Trophoblast cell (in vitro differentiated cells and primary cell): ENCODE measurements at regions not wholly inside any gene's neighbourhood (a gene's known extent, or its start where the extent isn't known, plus 50 kb on each side); places are given as distances from the start of the nearest gene placed in this dataset.

Source experiments
- DNase-seq, 2 donors: peaks; one replicate each; pipeline ENCODE4 v3.0.0-alpha.2; 2016
- H2AFZ ChIP-seq: 2 replicates; pipeline ENCODE4 v1.6.1; 2013; ENCODE audit warnings: low read length, moderate library complexity, mild to moderate bottlenecking; ENCODE audit not compliant: insufficient read depth, poor library complexity
- H2AK5ac ChIP-seq: 2 replicates; pipeline ENCODE4 v1.6.1; 2013; ENCODE audit warnings: mild to moderate bottlenecking, low read length
- H2BK120ac ChIP-seq: 2 replicates; pipeline ENCODE4 v1.6.1; 2013; ENCODE audit warnings: low read length, mild to moderate bottlenecking, moderate library complexity; ENCODE audit not compliant: insufficient read depth, poor library complexity
- H2BK12ac ChIP-seq: 2 replicates; pipeline ENCODE4 v1.6.1; 2013; ENCODE audit warnings: mild to moderate bottlenecking, low read length, moderate library complexity
- H2BK5ac ChIP-seq: 2 replicates; pipeline ENCODE4 v1.6.1; 2013; ENCODE audit warnings: low read length, low read depth, moderate library complexity, mild to moderate bottlenecking; ENCODE audit not compliant: poor library complexity
- H3K14ac ChIP-seq: 2 replicates; pipeline ENCODE4 v1.6.1; 2013; ENCODE audit warnings: mild to moderate bottlenecking, low read length
- H3K18ac ChIP-seq: 2 replicates; pipeline ENCODE4 v1.6.1; 2013; ENCODE audit warnings: mild to moderate bottlenecking, low read length
- H3K23ac ChIP-seq: 2 replicates; pipeline ENCODE4 v1.6.1; 2013; ENCODE audit warnings: low read length
- H3K27ac ChIP-seq: 2 replicates; pipeline ENCODE4 v1.5.1; 2013; ENCODE audit warnings: low read depth, mild to moderate bottlenecking, inconsistent platforms, low read length, moderate library complexity
- H3K27me3 ChIP-seq: 2 replicates; pipeline ENCODE4 v1.6.1; 2013; ENCODE audit warnings: inconsistent platforms, mild to moderate bottlenecking, low read length, moderate library complexity; ENCODE audit not compliant: insufficient read depth
- H3K36me3 ChIP-seq, 2 experiments: 1 replicate in 1 of 2; 2 replicates in 1 of 2; pipeline ENCODE4 v1.6.1; 2013; ENCODE audit warnings: low read length in 2 of 2, mild to moderate bottlenecking in 2 of 2, moderate library complexity in 1 of 2; ENCODE audit not compliant: insufficient read depth in 2 of 2, control insufficient read depth in 1 of 2
- H3K4ac ChIP-seq: 2 replicates; pipeline ENCODE4 v1.6.1; 2013; ENCODE audit warnings: low read depth, mild to moderate bottlenecking, low read length, moderate library complexity
- H3K4me1 ChIP-seq, 2 experiments: 1 replicate in 1 of 2; 2 replicates in 1 of 2; pipeline ENCODE4 v1.6.1; 2013; ENCODE audit warnings: low read length in 2 of 2, mild to moderate bottlenecking in 2 of 2, moderate library complexity in 1 of 2; ENCODE audit not compliant: insufficient read depth in 2 of 2, control insufficient read depth in 1 of 2
- H3K4me2 ChIP-seq: 2 replicates; pipeline ENCODE4 v1.6.1; 2013; ENCODE audit warnings: inconsistent platforms, mild to moderate bottlenecking, low read length, moderate library complexity
- H3K4me3 ChIP-seq: 2 replicates; pipeline ENCODE4 v1.5.1; 2013; ENCODE audit warnings: mild to moderate bottlenecking, low read depth, low read length, inconsistent platforms
- H3K79me1 ChIP-seq: one replicate; pipeline ENCODE4 v1.6.1; 2013; ENCODE audit warnings: low read length
- H3K79me2 ChIP-seq: 2 replicates; pipeline ENCODE4 v1.6.1; 2013; ENCODE audit warnings: low read length, mild to moderate bottlenecking; ENCODE audit not compliant: control insufficient read depth, insufficient read depth, poor library complexity
- H3K9ac ChIP-seq: 2 replicates; pipeline ENCODE4 v1.6.1; 2013; ENCODE audit warnings: mild to moderate bottlenecking, low read length
- H3K9me3 ChIP-seq: 2 replicates; pipeline ENCODE4 v1.6.1; 2013; ENCODE audit warnings: low read depth, mild to moderate bottlenecking, control low read depth, inconsistent platforms, low read length; ENCODE audit not compliant: insufficient read depth
- H4K12ac ChIP-seq: 2 replicates; pipeline ENCODE4 v1.6.1; 2013; ENCODE audit warnings: low read depth, mild to moderate bottlenecking, low read length, moderate library complexity
- H4K8ac ChIP-seq: 2 replicates; pipeline ENCODE4 v1.6.1; 2013; ENCODE audit warnings: low read depth, mild to moderate bottlenecking, low read length, moderate library complexity
- H4K91ac ChIP-seq: one replicate; pipeline ENCODE4 v1.6.1; 2013; ENCODE audit warnings: low read depth, mild to moderate bottlenecking, low read length, moderate library complexity
- WGBS: extraction: QIAGEN DNeasy Blood & Tissue Kit; methylation state at CpG from one replicate; pipeline ENCODE4 v1.1.7; 2013; ENCODE audit warnings: missing lambda C conversion rate; ENCODE audit not compliant: insufficient read length, insufficient coverage; ENCODE audit errors: extremely low coverage; 5-methylcytosine and 5-hydroxymethylcytosine counted together

DNA sequence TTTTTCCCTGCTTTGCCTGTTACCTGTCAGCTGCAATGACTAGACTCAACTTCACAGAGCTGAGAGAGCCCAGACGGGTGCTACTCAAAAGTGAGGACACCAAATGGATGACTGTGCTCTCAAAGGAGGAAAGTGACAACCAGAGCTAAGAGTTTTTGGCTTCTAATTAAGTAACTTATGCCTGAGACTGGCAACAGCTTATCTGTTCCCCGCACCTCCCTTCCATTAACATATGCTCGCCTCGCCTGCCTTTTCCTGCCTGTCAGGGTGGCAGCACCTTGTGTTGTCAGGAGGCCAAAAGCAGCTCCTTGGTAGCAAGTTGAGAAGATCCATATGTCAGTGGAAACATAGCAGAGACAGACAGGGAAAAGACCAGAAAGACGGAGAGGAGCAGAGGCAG, 573.9 kb upstream of the KIRREL3 start:
- H3K79me2 ChIP-seq = no peaks in the 10 kb centered on the region
- no peak overlapping the region for H2AFZ ChIP-seq
- no peaks in the 10 kb centered on the region for H3K27me3 ChIP-seq
- no peak overlapping the region for H2BK12ac ChIP-seq
- no peaks in the 10 kb centered on the region for H3K4me1 ChIP-seq
- H3K4me3 ChIP-seq = no peak overlapping the region
- H3K23ac ChIP-seq = no peak overlapping the region
- no peak overlapping the region for H3K27ac ChIP-seq
- no peak overlapping the region for H4K12ac ChIP-seq
- H2BK5ac ChIP-seq = no peak overlapping the region
- H3K14ac ChIP-seq = no peak overlapping the region
- H3K4me2 ChIP-seq = no peak overlapping the region
- H3K9me3 ChIP-seq = no peaks in the 10 kb centered on the region
- WGBS = no CpG with 5 or more reads among the region's 5 CpGs
- no peak for DNase-seq
- H3K36me3 ChIP-seq = no peaks in the 10 kb centered on the region
- no peak overlapping the region for H2AK5ac ChIP-seq
- no peak overlapping the region for H3K4ac ChIP-seq
- no peak overlapping the region for H3K18ac ChIP-seq
- no peak overlapping the region for H3K9ac ChIP-seq
- no peak overlapping the region for H4K91ac ChIP-seq
- H4K8ac ChIP-seq = no peak overlapping the region
- no peaks in the 10 kb centered on the region for H3K79me1 ChIP-seq
- no peak overlapping the region for H2BK120ac ChIP-seq

GRCh38 chr11:127568891-127569290, 568.3 kb upstream of the KIRREL3 start:
- Histone ChIP-seq H3K36me3 (no peaks in the 10 kb centered on the region), H4K12ac (no peak overlapping the region), H3K4me3 (no peak overlapping the region), H3K14ac (no peak overlapping the region), H3K4me2 (no peak overlapping the region), H2AFZ (no peak overlapping the region), H2BK12ac (no peak overlapping the region), H3K9ac (no peak overlapping the region), H3K9me3 (no peaks in the 10 kb centered on the region), H3K4ac (no peak overlapping the region), H3K23ac (no peak overlapping the region), H2BK5ac (no peak overlapping the region), H4K91ac (no peak overlapping the region), H3K79me1 (no peaks in the 10 kb centered on the region), H2BK120ac (no peak overlapping the region), H3K27me3 (no peaks in the 10 kb centered on the region), H4K8ac (no peak overlapping the region), H3K18ac (no peak overlapping the region), H3K27ac (no peak overlapping the region), H3K79me2 (no peaks in the 10 kb centered on the region), H2AK5ac (no peak overlapping the region), H3K4me1 (no peaks in the 10 kb centered on the region)
- WGBS = no CpG with 5 or more reads among the region's 3 CpGs
- no peak for DNase-seq

DNA sequence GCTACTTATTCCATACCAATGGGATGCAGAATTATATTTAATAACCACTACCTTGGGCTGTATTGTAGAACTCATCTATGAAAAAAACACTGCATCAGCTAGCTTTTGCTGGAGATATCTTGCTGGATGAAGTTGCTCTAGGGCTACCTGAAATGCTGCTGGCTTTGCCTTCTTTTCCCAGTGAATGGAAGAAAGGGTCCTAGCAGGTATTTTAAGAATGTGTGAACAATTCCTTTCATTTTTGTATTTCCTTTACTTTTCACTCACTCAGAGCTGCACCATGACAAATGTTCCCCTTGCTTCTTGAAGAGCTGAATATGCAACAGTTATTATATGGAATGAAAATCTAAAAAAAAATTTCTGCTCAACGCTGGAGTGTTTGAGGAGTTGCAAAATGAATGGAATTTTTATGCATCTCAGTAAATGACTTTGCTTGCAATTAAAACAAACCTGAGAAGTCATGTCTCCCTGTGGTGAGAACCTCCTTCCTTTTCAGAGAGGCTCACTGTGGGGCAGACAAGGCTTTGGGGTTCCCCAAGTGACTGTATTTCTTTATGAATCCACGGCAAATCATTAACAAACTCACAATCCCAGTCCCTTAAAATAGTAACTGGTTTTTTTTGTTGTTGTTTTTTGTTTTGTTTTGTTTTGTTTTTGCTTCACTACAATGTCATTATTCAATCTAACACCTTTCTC, 566.8 kb upstream of the KIRREL3 start:
- no peak overlapping the region for H2BK5ac ChIP-seq
- H4K12ac ChIP-seq = no peak overlapping the region
- no CpG with 5 or more reads among the region's 2 CpGs for WGBS
- no peak for DNase-seq
- H3K4me2 ChIP-seq = no peak overlapping the region
- no peak overlapping the region for H2BK120ac ChIP-seq
- no peak overlapping the region for H3K4ac ChIP-seq
- H3K27me3 ChIP-seq = no peaks in the 10 kb centered on the region
- no peak overlapping the region for H2AFZ ChIP-seq
- no peaks in the 10 kb centered on the region for H3K9me3 ChIP-seq
- no peaks in the 10 kb centered on the region for H3K79me1 ChIP-seq
- no peak overlapping the region for H2AK5ac ChIP-seq
- no peak overlapping the region for H4K91ac ChIP-seq
- H3K14ac ChIP-seq = no peak overlapping the region
- H3K36me3 ChIP-seq = no peaks in the 10 kb centered on the region
- no peaks in the 10 kb centered on the region for H3K4me1 ChIP-seq
- H4K8ac ChIP-seq = no peak overlapping the region
- no peak overlapping the region for H3K27ac ChIP-seq
- H3K79me2 ChIP-seq = no peaks in the 10 kb centered on the region
- H3K9ac ChIP-seq = no peak overlapping the region
- no peak overlapping the region for H3K18ac ChIP-seq
- H3K23ac ChIP-seq = no peak overlapping the region
- no peak overlapping the region for H2BK12ac ChIP-seq
- H3K4me3 ChIP-seq = no peak overlapping the region

- Histone ChIP-seq H4K12ac (no peak overlapping the region), H3K9ac (no peak overlapping the region), H3K23ac (no peak overlapping the region), H2AK5ac (no peak overlapping the region), H3K27me3 (no peaks in the 10 kb centered on the region), H3K79me1 (no peaks in the 10 kb centered on the region), H3K4me1 (no peaks in the 10 kb centered on the region), H2BK12ac (no peak overlapping the region), H3K4me2 (no peak overlapping the region), H4K91ac (no peak overlapping the region), H4K8ac (no peak overlapping the region), H3K27ac (no peak overlapping the region), H3K4ac (no peak overlapping the region), H3K79me2 (no peaks in the 10 kb centered on the region), H3K9me3 (no peaks in the 10 kb centered on the region), H3K36me3 (no peaks in the 10 kb centered on the region), H3K14ac (no peak overlapping the region), H2AFZ (no peak overlapping the region), H3K18ac (no peak overlapping the region), H2BK5ac (no peak overlapping the region), H3K4me3 (no peak overlapping the region), H2BK120ac (no peak overlapping the region)
- no peak for DNase-seq
- WGBS = no CpG with 5 or more reads among the region's 4 CpGs
Observed at GRCh38 chr11:127564810-127565209, 564.2 kb upstream of the KIRREL3 start.
